B cell (primary cell): ENCODE measurements at regions not wholly inside any gene's neighbourhood (a gene's known extent, or its start where the extent isn't known, plus 50 kb on each side); places are given as distances from the start of the nearest gene placed in this dataset.

ENCODE experiments used
- CTCF ChIP-seq: fragments of 200-600 bp; IDR thresholded peaks from one replicate; pipeline ENCODE4 v1.8.0; 2022; ENCODE audit warnings: antibody characterized with exemption, mild to moderate bottlenecking
- EZH2 ChIP-seq: IDR thresholded peaks from 2 replicates; pipeline ENCODE4 v1.6.1; 2012; ENCODE audit warnings: borderline replicate concordance, low read depth, mild to moderate bottlenecking, moderate library complexity, low read length; ENCODE audit not compliant: insufficient read depth, poor library complexity, severe bottlenecking

- TF ChIP-seq CTCF (no peak), EZH2 (no peak)
Observed at GRCh38 chr13:109941951-109942350, 155.6 kb upstream of the IRS2 start.
